Gastrocnemius medialis (tissue), 4 donors: ENCODE measurements at regions not wholly inside any gene's neighbourhood (a gene's known extent, or its start where the extent isn't known, plus 50 kb on each side); places are given as distances from the start of the nearest gene placed in this dataset.

ENCODE experiments used
- CTCF ChIP-seq, 5 experiments: fragments of 450-650 bp in 3 of 5; fragments of 200-600 bp in 2 of 5; sonication (generic) in 2 of 5; IDR thresholded peaks in 4 of 5; conservative IDR thresholded peaks in 1 of 5; 1 replicate in 4 of 5; 2 replicates in 1 of 5; pipeline ENCODE4 v1.5.1; 2016 to 2019; ENCODE audit warnings: antibody characterized with exemption in 5 of 5, mild to moderate bottlenecking in 3 of 5, moderate library complexity in 3 of 5
- POLR2A ChIP-seq, 2 donors: fragments of 450-650 bp; IDR thresholded peaks; one replicate each; pipeline ENCODE4 v1.6.1; 2017; ENCODE audit warnings: antibody characterized with exemption in 2 of 2, mild to moderate bottlenecking in 2 of 2, moderate library complexity in 2 of 2

- TF ChIP-seq CTCF (IDR thresholded peaks at IDR 0.05 in 4 of 5, conservative IDR thresholded peaks at IDR 0.05 in 1 of 5) = no peak
- TF ChIP-seq POLR2A (IDR thresholded peaks at IDR 0.05) = no peak
Measured at GRCh38 chr10:9645928-9646600, 1371.6 kb upstream of the CELF2 start.
